SHP77 treated with DMSO at 0.1 percent for 48 hours (cell line): ENCODE measurements at regions not wholly inside any gene's neighbourhood (a gene's known extent, or its start where the extent isn't known, plus 50 kb on each side); places are given as distances from the start of the nearest gene placed in this dataset.

ENCODE experiments used
- DNase-seq: peaks from one replicate; lab custom pipeline; 2025; lab: John Stamatoyannopoulos, UW

GRCh38 chr9:38227656-38228055 is 158.6 kb upstream of the SHB start:
- no peak for DNase-seq

- peak; percentile 41 for DNase-seq
These were observed 158.1 kb upstream of the SHB start for GRCh38 chr9:38227061-38227540.

- DNase-seq: no peak
These were observed 157.5 kb upstream of the SHB start for GRCh38 chr9:38226491-38226951.

- DNase-seq: no peak
These were observed 155.9 kb upstream of the SHB start for GRCh38 chr9:38224941-38225340.

GRCh38 chr9:38216572-38216971 is 147.5 kb upstream of the SHB start:
- no peak for DNase-seq

GRCh38 chr9:38215465-38215864 is 146.4 kb upstream of the SHB start:
- no peak for DNase-seq

GRCh38 chr9:38214432-38214831 is 145.4 kb upstream of the SHB start:
- no peak for DNase-seq

GRCh38 chr9:38213631-38214299 is 144.7 kb upstream of the SHB start:
- no peak for DNase-seq

GRCh38 chr9:38212016-38212415 is 143.0 kb upstream of the SHB start:
- no peak for DNase-seq

GRCh38 chr9:38211002-38211401 is 142.0 kb upstream of the SHB start:
- DNase-seq: no peak

GRCh38 chr9:38208206-38208901 is 139.3 kb upstream of the SHB start:
- no peak for DNase-seq

GRCh38 chr9:38207247-38207778 is 138.3 kb upstream of the SHB start:
- no peak for DNase-seq

- no peak for DNase-seq
These were observed 136.3 kb upstream of the SHB start for GRCh38 chr9:38205279-38205678.

- no peak for DNase-seq
These were observed 133.4 kb upstream of the SHB start for GRCh38 chr9:38202336-38202938.

GRCh38 chr9:38201844-38202243 is 132.8 kb upstream of the SHB start:
- DNase-seq: no peak

- no peak for DNase-seq
These were observed 131.4 kb upstream of the SHB start for GRCh38 chr9:38200431-38200830.

GRCh38 chr9:38198140-38198539 is 129.1 kb upstream of the SHB start:
- DNase-seq: no peak

GRCh38 chr9:38196714-38197113 is 127.7 kb upstream of the SHB start:
- DNase-seq: no peak

GRCh38 chr9:38195737-38196161 is 126.7 kb upstream of the SHB start:
- DNase-seq: no peak

GRCh38 chr9:38194870-38195269 is 125.8 kb upstream of the SHB start:
- no peak for DNase-seq

GRCh38 chr9:38192731-38193265 is 123.8 kb upstream of the SHB start:
- no peak for DNase-seq

GRCh38 chr9:38186404-38187115 is 117.5 kb upstream of the SHB start:
- no peak for DNase-seq
